ENCODE measurements at regions not wholly inside any gene's neighbourhood (a gene's known extent, or its start where the extent isn't known, plus 50 kb on each side); places are given as distances from the start of the nearest gene placed in this dataset.
"Not testable (repeated sequence)": the region's sequence is repeated elsewhere in the genome, so short reads cannot be mapped to it uniquely, and the experiment has no call there.

DNA sequence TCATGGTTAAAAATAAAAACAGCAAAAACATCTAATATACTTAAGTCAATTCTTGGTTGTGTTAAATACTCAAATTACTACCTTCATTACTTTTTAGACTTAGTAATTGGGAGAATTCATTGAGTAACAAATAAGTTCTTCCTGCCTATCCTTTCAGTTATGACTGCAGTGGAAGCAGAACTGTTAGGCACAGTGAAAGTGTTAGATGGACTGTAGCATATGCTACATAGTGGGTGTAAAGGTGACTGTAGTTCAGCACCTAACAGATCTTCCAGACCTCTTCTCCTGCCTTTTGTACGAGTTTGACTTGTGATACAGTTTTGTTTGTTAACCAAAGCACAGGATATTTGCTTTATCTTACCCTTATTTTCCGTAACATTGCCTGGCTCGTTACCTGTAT lies 143.4 kb downstream of the KDM5D start:
- H3K36me3 ChIP-seq (ENCODE audit: control insufficient read depth, insufficient read depth, low read length) = no peaks in the 10 kb centered on the region
- ChIA-PET CTCF (no interaction called here), POLR2A (no interaction called here)
- no peaks in the 10 kb centered on the region for H3K27me3 ChIP-seq (ENCODE audit: control insufficient read depth, insufficient read depth, low read length)
- no peak for DNase-seq (ENCODE audit: low read depth)
- H3K4me3 ChIP-seq (ENCODE audit: low read depth, low read length) = no peak overlapping the region
- TF ChIP-seq, protein P1, sequence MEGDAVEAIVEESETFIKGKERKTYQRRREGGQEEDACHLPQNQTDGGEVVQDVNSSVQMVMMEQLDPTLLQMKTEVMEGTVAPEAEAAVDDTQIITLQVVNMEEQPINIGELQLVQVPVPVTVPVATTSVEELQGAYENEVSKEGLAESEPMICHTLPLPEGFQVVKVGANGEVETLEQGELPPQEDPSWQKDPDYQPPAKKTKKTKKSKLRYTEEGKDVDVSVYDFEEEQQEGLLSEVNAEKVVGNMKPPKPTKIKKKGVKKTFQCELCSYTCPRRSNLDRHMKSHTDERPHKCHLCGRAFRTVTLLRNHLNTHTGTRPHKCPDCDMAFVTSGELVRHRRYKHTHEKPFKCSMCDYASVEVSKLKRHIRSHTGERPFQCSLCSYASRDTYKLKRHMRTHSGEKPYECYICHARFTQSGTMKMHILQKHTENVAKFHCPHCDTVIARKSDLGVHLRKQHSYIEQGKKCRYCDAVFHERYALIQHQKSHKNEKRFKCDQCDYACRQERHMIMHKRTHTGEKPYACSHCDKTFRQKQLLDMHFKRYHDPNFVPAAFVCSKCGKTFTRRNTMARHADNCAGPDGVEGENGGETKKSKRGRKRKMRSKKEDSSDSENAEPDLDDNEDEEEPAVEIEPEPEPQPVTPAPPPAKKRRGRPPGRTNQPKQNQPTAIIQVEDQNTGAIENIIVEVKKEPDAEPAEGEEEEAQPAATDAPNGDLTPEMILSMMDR (IDR thresholded peaks at IDR 0.05; ENCODE audit: insufficient read depth, low read depth, low read length) = no peak

DNA sequence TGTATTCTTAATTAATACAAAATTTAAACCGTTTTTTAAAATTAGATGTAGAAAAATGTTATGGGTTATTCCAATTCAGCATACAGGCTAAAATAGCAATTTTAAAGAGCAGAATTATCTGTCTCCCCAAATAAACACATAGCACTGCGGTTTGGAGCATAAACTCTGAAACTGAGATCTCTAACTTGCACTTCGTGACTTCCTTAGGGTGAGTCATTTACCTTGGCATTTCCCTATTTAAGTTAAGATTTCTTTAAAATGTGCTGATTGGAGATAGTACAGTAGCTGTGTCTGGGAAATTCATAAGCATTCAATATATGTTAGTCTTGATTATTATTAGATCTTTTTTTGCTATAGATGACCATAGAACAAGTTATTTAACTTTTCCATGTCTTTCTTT lies 143.8 kb downstream of the KDM5D start:
- CTCF ChIA-PET = no interaction called here
- DNase-seq (ENCODE audit: low read depth) = no peak
- H3K36me3 ChIP-seq (ENCODE audit: control insufficient read depth, insufficient read depth, low read length) = no peaks in the 10 kb centered on the region
- POLR2A ChIA-PET = no interaction called here
- TF ChIP-seq, protein P1 (IDR thresholded peaks at IDR 0.05; ENCODE audit: insufficient read depth, low read depth, low read length) = no peak
- H3K4me3 ChIP-seq (ENCODE audit: low read depth, low read length) = no peak overlapping the region
- no peaks in the 10 kb centered on the region for H3K27me3 ChIP-seq (ENCODE audit: control insufficient read depth, insufficient read depth, low read length)

DNA sequence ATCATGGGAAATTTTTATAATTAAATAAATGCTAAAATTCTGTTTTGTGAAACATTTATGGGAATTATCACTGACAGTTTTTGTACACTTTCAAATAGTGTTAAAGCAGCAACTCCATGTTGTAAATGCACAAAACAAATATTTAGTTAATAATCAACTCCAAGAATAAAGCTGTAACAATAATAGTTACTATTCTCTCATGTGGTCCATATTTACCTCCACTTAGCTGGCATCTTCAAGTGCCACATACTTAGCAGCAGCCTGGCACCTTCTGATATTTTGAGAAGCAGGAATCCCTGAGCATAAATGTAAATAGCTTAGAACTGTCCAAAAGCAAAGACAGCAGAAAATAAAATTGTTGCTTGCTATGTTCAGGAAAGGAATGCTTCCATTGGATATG lies 154.3 kb downstream of the KDM5D start:
- no peak for DNase-seq (ENCODE audit: low read depth)
- no peaks in the 10 kb centered on the region for H3K27me3 ChIP-seq (ENCODE audit: control insufficient read depth, insufficient read depth, low read length)
- ChIA-PET CTCF (no interaction called here), POLR2A (no interaction called here)
- TF ChIP-seq, protein P1 (IDR thresholded peaks at IDR 0.05; ENCODE audit: insufficient read depth, low read depth, low read length) = no peak
- H3K4me3 ChIP-seq (ENCODE audit: low read depth, low read length) = no peak overlapping the region
- H3K36me3 ChIP-seq (ENCODE audit: control insufficient read depth, insufficient read depth, low read length) = no peaks in the 10 kb centered on the region

DNA sequence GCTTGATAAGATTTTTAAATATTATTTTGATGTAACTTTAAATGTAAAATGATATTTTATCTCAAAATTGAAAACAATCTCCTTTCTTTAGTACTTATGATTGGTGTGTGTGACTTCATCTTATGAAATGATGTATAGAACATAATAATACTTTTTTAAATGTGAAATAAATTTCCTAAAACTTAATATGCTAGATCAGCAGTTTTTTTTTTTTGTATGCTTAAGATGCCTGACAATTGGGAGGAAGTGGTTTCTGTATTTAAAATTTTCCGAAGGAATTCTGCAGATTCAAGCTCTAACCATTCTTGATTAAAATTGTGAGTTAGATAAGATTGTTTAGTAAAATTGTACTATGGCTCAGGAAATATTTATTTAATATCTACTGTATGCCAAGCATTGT lies 154.9 kb downstream of the KDM5D start:
- DNase-seq (ENCODE audit: low read depth) = no peak
- no peak overlapping the region for H3K4me3 ChIP-seq (ENCODE audit: low read depth, low read length)
- H3K36me3 ChIP-seq (ENCODE audit: control insufficient read depth, insufficient read depth, low read length) = no peaks in the 10 kb centered on the region
- H3K27me3 ChIP-seq (ENCODE audit: control insufficient read depth, insufficient read depth, low read length) = no peaks in the 10 kb centered on the region
- ChIA-PET CTCF (no interaction called here), POLR2A (no interaction called here)
- TF ChIP-seq, protein P1 (IDR thresholded peaks at IDR 0.05; ENCODE audit: insufficient read depth, low read depth, low read length) = no peak

DNA sequence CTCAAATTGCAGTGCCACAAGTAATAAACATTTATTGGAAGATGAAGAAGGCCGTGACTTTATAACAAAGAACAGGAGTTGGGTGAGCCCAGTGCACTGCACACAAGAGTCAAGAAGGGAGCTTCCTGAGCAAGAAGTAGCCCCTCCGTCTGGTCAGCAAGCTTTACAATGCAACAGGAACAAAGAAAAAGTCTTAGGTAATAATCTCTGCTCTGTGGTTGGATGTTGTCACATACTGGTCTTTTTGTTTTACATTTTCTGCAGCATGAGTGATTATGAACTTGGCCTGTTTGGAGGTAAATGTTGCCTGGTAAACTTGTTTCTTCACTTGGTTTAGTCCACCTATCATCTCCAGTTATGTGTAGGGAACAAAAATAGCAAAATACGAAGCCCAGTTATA lies 157.2 kb downstream of the KDM5D start:
- ChIA-PET CTCF (no interaction called here), POLR2A (no interaction called here)

DNA sequence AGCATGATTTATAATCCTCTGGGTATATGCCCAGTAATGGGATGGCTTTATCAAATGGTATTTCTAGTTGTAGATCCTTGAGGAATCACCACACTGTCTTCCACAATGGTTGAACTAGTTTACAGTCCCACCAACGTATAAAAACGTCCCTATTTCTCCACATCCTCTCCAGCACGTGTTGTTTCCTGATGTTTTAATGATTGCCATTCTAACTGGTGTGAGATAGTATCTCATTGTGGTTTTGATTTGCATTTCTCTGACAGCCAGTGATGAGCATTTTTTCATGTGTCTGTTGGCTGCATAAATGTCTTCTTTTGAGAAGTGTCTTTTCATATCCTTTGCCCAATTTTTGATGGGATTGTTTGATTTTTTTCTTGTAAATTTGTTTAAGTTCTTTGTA lies 163.5 kb downstream of the KDM5D start:
- POLR2A ChIA-PET; CTCF ChIA-PET; DNase-seq (ENCODE audit: low read depth); H3K36me3 ChIP-seq (ENCODE audit: control insufficient read depth, insufficient read depth, low read length); H3K27me3 ChIP-seq (ENCODE audit: control insufficient read depth, insufficient read depth, low read length); H3K4me3 ChIP-seq (ENCODE audit: low read depth, low read length): not testable (repeated sequence)

More for the DNA sequence above, 157.2 kb downstream of the KDM5D start:
- no peak overlapping the region for H3K4me3 ChIP-seq (ENCODE audit: low read depth, low read length)
- no peaks in the 10 kb centered on the region for H3K36me3 ChIP-seq (ENCODE audit: control insufficient read depth, insufficient read depth, low read length)
- no peak for DNase-seq (ENCODE audit: low read depth)
- TF ChIP-seq, protein P1 (IDR thresholded peaks at IDR 0.05; ENCODE audit: insufficient read depth, low read depth, low read length) = no peak
- H3K27me3 ChIP-seq (ENCODE audit: control insufficient read depth, insufficient read depth, low read length) = no peaks in the 10 kb centered on the region

Data from BJ (cell line).